D341Med (cell line): ENCODE measurements at regions not wholly inside any gene's neighbourhood (a gene's known extent, or its start where the extent isn't known, plus 50 kb on each side); places are given as distances from the start of the nearest gene placed in this dataset.

Experiments used
- DNase-seq: peaks from one replicate; pipeline ENCODE4 v3.0.0; 2012; ENCODE audit warnings: low spot score

DNA sequence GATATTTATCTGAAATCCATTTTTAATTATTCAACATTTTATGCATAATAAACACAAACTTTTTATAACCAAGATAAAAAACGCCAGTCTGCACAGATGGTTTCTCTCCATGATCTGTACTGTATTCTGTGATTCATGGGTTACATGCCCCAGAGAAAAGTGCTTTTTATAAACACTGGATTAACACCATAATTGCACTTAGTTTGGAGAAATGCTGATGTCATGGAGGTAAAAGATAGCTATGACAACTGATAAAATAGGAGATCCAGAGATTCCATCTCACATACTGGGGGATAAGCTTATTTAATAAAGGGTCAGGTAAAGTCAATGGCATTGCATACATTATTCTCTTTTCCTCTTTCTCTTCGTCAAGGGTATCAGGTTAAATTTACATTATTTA is 1460.4 kb upstream of the ALCAM start:
- DNase-seq: no peak

DNA sequence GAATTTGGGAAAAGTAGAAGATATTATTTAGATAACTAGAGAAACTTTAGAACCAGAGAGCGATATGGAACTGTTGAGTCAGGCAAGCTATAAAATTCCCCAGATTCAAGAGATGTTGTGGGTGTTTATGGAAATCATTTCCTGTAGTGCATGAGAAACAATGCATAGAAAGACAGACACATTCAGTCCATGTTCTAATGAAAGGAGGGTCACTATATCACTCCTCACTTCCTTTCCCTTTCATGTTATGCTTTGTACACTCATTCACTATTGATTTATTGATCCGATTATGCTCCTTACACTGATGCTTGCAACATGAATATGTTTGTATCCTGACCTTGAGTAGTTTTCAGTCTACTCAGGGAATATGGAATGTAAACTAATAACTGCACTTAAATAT is 1459.9 kb upstream of the ALCAM start:
- no peak for DNase-seq

DNA sequence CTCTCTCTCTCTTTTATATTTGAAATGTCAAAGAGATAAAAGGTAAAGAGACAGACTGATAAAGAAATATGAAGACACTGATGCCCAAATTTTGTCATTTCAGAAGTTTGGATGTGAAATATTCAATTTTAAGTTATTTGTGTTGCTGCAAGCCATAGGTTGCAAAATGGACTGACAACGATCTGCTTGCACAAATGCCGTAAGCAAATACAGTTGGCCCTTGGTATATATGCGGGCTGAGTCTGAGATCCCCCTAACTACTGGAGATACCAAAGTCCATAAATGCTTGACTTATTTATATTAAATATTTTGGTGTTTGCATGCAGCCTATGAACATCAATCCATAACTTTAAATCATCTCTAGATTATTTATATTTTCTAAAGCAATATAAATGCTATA is 1459.1 kb upstream of the ALCAM start:
- no peak for DNase-seq

DNA sequence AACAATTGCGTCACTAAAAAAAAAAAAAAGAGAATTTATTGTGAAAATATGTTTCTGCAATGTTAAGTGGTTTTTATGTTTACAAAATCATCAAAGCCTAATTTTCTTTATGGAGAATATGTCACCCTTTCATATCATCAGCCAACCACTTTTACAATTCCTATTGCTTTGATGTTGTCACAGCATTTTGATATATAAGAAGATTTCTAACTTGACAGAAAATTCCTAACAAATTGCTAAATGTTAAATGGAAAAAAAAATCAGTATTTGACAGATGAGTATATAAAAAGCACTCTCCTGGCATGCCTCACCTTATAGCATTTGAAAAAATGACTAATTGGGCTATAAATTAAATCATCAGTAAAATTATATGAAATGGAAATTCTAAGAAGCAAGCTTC is 1457.3 kb upstream of the ALCAM start:
- DNase-seq: no peak

DNA sequence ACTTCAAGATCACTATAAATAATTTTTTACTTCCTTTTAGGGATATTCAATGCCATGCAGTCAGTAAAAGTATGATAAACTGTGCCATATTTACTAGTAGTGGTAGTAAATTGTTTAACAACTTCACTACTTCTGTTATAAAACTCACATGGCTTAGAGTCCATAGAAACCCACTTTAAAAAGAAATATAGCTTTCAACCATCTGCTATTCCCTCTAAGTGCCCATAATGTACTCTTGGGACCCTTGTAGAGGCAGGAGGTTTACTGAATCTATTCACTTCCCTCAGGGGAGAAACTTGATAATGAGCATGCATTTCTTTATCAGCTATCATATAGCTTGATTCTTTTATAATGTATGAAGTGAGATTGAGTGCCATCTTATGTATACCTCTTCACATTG is 1448.4 kb upstream of the ALCAM start:
- DNase-seq: no peak

DNA sequence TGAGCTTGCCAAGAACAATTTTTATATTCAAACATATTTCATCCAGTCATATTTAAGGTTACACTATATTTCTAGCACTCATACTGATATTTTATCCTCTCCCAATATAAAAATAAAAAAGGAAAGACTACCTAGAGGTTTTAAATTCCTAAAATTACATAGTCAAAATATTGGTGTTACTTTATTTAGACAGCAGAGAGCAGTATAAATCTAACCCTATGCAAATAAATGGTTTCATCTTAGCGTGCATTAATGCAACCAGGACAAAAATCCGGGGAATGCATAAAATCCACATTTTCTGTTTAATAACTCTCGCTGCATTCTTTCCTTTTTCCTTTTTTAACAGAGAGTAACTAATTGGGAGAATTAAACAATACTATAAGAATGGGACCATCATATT is 1447.4 kb upstream of the ALCAM start:
- DNase-seq: no peak

DNA sequence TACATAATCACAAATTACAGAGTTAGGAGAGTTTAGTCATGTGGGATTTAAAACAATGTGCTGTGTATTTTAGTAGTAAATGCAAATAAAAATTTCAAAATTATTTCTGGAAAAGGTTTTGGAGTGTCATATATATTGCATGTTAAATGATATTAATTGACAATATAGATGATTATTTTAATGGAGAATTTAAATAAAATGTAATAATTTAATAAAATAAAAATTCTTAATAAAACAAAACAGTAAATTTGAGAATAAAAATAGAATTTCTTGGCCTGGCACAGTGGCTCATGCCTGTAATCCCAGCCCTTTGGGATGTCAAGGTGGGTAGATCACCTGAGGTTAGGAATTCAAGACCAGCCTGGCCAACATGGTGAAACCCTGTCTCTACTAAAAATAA is 1442.8 kb upstream of the ALCAM start:
- DNase-seq: no peak

DNA sequence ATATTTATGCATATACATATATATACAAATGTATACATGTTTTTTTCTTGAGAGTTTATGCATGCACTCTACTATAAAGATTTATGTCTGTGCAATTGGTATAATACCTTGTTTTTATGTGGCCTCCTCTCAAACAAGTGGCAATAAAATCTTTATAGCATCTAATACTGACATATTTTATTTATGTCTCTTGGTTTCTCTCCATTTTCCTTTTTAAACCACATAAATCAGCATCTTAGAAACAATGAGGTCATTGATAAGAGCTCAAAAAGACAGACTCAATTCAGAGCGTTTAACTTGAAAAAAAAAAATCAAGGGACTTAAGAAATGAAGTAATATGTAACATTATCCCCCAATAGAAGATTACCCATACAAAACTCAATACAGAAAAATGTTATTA is 1442.2 kb upstream of the ALCAM start:
- DNase-seq: no peak

DNA sequence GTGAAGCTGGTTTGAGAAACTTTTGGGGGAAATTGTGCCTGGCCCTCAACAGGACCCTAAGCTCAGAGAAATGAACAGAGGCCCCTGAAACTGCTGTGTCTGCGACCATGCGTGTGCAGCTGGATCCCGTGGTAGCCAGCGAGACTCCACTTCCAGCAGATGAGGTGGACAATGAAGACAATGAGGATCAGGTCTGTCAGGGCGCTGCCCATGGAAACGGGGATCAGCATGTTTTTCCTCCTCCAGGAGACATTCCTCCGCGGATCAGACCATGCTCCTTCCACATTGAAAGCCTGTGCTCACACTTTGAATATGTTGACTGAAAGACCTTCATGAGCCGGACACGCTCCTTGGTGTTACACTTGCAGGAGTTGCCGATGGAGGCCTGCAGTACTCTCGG is 1439.8 kb upstream of the ALCAM start:
- DNase-seq: no peak

DNA sequence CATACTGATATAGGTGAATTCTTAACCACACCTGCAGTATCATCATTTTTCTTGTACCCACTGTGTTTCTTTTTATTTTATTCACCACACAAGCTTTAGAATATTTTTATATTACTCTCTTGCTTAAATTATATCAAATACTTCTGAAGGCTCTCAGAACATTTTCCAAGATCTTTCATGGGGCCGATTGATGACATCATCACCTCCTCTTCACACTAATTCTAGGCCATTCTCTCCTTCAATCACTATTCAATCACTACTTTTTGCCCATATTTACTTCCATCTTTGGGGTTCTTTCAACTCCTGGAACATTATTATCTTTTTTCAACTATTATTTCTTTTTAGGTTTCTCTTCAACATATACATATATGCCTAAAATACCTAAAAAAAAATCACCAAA is 1438.8 kb upstream of the ALCAM start:
- DNase-seq: no peak

DNA sequence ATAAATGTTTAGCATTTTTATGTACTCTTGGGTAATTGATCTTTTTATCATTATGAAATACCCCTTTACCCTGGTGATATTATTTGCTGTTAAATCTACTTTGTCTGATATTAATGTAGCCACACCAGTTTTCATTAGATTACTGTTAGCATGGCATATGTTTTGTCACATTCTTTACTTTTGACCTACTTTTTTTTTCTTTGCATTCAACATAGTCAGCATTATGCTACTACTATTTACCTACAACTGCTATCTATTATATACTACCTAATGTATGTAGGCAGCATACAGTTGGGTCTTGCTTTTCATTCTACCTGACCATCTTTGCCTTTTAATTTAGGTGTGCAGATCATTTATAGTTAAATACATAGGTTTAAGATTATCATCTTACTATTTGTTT is 1429.6 kb upstream of the ALCAM start:
- DNase-seq: no peak

DNA sequence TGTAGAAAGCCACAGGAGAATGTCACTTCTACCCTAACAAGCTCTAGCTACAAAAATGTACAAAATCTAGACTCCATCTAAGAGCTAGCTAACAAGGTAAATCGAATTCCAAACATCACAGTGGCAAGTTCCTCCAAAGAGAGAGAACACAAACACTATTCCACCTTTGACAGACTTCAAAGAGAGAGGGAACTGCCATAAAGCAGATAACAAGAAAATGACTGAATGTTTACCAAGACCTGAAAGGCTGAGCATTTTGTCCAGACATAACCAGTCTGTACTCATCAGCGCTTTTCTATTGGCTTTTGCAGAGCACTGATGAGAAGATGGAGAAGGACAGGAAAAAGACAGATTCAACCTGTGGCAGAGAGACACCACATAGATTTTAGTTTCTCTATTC is 1419.6 kb upstream of the ALCAM start:
- no peak for DNase-seq

DNA sequence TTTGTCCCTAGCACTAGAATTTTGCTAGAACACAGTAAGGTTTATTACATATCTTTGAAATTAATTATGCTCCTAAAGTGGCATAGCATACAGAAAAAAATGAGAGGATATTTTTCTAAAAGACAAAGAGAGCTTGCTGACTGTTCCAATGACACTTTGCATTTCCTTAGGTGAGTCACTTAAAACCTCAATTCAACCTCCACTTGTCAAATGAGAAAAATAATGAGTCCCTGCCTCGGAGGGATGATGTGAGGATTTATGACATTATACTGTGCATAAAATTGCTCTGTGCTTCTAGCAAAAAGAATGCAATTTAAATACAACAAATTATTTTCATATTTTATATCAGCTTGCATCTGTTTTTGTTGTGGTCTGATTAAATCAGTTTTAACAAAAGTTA is 1417.0 kb upstream of the ALCAM start:
- no peak for DNase-seq

DNA sequence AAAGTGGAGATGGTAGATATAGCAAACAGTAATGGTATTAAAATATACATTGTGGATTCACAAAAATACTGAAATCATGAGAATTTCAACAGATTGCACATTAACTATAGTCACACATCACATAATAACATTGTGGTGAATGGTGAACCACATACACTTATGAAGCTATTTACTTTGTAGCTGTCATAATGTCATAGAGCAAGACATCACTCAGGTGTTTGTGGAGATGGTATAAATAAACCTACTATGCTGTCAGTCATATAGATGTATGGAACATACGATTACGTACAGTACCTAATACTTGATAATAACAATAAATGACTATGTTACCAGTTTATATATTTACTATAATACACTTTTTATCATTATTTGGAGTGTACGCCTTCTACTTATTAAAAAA is 1416.0 kb upstream of the ALCAM start:
- no peak for DNase-seq

DNA sequence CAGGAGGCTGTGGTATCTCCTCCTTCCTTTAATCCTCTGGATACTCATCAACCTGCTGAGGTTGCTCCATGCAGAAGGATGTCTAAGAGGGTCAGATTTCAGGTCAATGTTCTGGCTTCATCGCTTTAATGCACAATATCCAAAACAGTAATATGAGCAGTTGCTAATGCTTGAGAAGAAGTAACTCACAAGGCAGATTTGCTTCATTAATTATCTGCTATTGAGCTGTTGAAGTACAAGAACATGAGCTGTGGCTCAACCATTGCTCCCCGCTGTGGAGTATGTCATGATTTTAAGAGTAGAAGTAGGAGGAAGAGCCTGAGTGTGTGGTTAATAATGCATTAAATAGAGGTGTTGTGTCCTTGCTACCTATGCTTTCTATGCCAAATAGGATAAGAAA is 1412.9 kb upstream of the ALCAM start:
- DNase-seq: no peak

DNA sequence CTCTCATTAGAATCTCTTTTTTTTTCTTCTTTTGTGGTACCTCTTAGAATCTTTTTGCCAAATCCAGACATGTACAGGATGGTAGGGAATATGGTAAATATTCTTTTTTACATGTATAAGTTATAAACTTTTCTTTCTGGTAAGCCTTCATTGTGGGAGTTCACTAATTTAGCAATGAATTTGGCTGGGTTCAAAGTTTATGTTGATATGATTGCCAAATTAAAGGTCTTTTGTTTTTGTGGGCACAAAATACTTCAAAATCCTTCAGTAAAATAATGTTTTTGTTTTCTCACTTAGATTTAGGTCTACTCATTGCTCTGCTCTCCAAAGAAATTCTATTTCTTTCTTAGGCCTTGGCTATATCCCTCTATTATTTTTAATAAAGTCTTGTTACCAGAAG is 1405.9 kb upstream of the ALCAM start:
- DNase-seq: no peak

DNA sequence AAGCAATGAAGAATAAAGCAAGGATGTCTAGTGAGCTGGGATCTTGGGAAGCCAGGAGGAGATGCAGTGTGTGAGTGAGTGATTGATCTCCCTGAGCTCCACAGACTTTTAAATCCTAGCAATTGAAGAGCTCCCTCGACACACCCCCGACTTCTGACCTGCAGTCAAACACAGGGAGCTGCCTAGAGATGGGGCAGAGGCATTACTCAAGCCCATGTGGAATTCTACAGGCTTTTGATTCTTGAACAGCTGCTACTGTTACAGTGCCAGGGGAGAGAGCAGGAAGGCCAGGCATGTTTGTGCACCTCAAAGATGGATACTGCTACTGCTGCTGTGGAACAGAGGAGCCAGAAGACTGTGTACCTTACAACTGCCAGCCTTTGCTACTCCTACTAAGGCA is 1403.1 kb upstream of the ALCAM start:
- no peak for DNase-seq

DNA sequence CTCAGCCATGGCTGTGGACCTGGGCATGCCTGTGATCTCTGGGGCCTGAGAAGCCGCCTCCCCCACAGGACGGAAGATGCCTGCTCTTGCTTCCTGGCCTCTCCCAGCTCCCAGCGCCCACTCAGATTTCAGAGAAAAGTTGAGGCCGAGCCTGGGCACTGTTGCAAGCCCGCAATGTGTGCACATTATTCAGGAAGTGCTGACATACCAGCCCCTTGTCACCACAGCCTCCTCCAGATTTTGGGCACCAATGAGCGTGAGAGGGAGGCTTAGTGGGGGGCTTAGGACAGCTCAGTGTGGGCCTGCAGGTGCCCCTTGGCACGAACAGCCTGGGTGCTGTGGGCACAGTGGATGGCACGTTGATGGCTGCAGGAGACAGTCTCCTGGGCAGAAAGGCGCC is 1400.9 kb upstream of the ALCAM start:
- DNase-seq: no peak

DNA sequence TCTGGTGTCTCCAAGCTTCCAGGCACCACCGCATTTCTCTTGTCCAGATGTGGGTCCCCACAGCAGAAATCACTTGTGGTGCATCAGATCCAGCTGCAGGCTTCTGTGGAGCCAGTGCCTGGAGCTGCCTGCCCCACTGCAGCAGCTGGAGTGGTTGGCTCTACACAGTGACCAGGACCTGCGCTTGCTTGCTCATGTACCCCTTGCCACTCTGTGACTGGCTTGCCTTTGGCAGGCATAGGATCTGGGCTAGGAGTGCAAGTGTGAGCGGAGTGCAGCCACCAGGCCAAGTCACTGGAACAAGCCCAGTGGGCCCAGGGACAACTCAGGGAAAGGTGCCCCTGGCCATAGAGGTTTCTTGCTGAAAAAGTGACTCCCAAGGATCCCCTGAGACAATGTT is 1400.0 kb upstream of the ALCAM start:
- no peak for DNase-seq

DNA sequence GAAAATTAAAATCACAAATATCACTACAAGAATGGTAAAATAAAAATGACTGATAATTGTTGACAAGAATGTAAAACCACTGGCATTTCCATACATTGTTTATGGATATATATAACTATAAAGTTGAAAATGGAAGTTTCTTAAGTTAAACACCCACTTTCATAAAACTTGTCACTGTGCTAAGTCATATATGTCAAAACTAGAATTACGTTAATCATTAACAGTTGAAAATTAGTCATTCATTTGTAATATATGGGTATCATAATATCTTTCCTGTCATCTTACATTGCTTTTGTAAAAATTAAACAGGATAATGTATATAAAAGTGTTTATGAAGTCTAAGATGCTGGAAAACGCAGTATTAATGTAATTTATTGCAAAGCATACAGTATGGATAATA is 1398.6 kb upstream of the ALCAM start:
- no peak for DNase-seq

DNA sequence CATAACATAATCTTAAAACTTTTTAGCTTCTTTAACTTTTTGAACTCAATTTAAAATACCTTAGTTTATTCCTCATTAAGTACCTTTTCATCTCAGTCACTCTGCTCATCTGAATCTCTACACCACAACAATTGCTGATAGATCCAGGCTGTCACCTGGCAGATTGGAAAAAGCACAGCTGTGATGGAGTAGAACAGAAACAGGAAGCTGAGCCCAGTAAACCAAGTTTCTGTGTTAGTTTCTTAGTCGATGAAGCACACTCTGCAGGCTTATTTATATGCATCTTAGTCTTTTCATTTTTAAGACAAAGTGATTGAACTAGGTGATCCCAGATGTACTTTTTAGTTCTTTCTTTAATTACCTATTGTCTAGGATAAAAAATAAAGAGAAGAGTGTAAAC is 1398.0 kb upstream of the ALCAM start:
- no peak for DNase-seq

DNA sequence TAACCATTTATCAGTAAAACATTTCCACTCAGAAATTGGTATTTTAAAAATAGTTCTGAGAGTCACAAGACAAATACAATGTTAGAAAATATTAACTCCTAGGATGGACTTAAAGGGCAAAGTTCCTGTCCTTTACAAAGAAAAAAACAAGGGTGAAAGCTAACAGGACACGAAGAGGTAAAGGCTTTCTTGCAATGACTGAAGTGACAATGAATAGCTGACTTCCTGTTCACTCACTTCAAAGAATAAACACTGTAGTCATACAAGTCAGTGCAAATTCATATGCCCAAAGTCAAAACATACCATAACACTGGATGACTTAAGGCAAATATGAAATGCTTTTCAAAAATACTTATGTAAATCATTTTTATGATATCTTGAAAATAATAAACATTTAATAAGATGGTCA is 1389.8 kb upstream of the ALCAM start:
- no peak for DNase-seq

DNA sequence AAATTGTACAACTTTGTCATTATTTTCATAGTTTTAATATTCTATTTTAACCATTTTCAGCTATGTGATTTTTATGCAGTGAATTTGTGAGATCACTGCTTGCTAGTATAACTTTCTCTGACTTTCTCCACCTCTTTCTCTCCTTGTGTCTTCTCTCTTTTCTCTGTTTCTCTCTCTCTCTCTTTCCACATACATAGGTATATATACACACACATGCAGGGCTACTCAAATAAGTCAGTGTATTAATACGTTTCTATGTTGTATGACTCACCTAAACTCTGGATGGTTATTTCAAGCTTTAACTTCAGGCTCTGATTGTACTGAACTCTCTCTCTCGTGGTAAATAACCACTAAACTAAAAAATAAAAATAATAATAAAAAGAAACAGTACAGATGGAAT is 1389.3 kb upstream of the ALCAM start:
- no peak for DNase-seq

DNA sequence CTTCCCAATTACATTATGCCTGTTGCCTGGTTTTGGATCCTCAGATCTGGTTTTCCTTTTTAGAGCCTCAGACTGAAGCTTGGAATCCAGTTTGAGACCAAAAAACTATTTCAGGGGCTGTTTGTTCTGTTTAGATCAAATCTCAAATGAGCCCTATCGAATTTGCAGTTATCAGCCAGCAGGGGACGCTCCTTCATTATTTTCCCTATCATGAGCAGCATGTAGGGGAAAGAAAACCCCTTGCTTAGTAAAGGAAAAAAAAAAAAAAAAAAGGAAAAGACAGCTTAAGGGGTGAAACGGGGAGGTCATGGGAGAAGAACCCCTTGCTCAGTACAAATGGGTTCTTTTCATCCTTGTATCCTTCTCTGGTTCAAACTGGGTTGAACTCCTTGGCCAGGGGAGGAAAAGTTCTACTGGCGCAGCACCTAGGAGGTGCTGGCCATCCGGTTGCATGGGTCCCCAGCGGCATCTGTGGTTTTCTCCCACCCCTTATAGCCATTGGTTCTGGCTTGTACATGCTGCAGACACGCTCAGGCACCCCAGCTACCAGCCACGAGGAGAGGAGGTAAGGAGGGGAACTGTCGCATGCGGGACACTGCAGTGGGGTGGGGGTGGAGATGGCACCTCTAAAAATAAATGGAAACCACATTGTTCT is 1375.1 kb upstream of the ALCAM start:
- peak; percentile 25 for DNase-seq

DNA sequence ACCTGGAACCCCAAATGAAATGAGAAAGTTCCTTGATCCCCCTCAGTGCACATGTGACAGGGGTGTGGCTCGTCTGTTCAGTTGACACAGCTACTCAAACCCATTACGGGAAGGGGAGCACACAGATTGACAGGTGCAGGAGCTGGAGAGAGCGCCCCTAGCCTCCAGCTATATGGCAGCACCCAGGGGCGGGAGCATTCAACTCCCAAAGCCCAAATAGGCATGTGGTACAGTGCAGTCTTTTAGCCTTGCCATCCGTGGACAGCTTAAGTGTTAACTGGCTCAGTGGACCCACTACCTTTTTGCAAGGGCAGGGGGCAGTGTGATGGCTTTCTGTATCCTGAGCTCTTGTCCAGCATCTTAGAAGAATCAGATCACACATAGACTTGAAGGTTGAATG is 1374.2 kb upstream of the ALCAM start:
- no peak for DNase-seq
